Neutrophil (primary cell): ENCODE measurements at regions not wholly inside any gene's neighbourhood (a gene's known extent, or its start where the extent isn't known, plus 50 kb on each side); places are given as distances from the start of the nearest gene placed in this dataset.

Experiments
- H3K27ac ChIP-seq: fragments of 200-600 bp; sonication (generic); 2 replicates; pipeline ENCODE4 v1.5.1; 2016; ENCODE audit warnings: mild to moderate bottlenecking, moderate library complexity
- H3K27me3 ChIP-seq: fragments of 200-600 bp; sonication (generic); 2 replicates; pipeline ENCODE4 v1.6.0; 2016; ENCODE audit warnings: mild to moderate bottlenecking
- H3K36me3 ChIP-seq: fragments of 200-600 bp; sonication (generic); 2 replicates; pipeline ENCODE4 v1.5.1; 2017
- H3K4me1 ChIP-seq, 2 experiments: fragments of 200-600 bp in 1 of 2; sonication (generic) in 1 of 2; 1 replicate in 1 of 2; 2 replicates in 1 of 2; pipeline versions ENCODE4 v1.5.1 to v1.6.1; 2013 to 2016; ENCODE audit warnings: low read depth in 1 of 2, low read length in 1 of 2, mild to moderate bottlenecking in 1 of 2, moderate library complexity in 1 of 2; ENCODE audit not compliant: control insufficient read depth in 1 of 2, insufficient read depth in 1 of 2
- H3K4me3 ChIP-seq, 2 experiments: fragments of 200-600 bp in 1 of 2; sonication (generic) in 1 of 2; 1 replicate in 1 of 2; 2 replicates in 1 of 2; pipeline ENCODE4 v1.5.1; 2013 to 2016; ENCODE audit warnings: low read depth in 1 of 2, low read length in 1 of 2, mild to moderate bottlenecking in 1 of 2, moderate library complexity in 1 of 2
- H3K9me3 ChIP-seq: fragments of 200-600 bp; sonication (generic); 2 replicates; pipeline ENCODE4 v1.5.1; 2016
- CTCF ChIP-seq: fragments of 200-600 bp; sonication (generic); IDR thresholded peaks from 2 replicates; pipeline ENCODE4 v1.5.1; 2016; ENCODE audit warnings: antibody characterized with exemption

- no peak overlapping the region for H3K27ac ChIP-seq
- no peaks in the 10 kb centered on the region for H3K36me3 ChIP-seq
- no peaks in the 10 kb centered on the region for H3K4me1 ChIP-seq
- no peaks in the 10 kb centered on the region for H3K27me3 ChIP-seq
- no peak overlapping the region for H3K4me3 ChIP-seq
- no peaks in the 10 kb centered on the region for H3K9me3 ChIP-seq
- TF ChIP-seq CTCF = no peak
Observed at GRCh38 chr9:22682536-22682935, 235.9 kb downstream of the DMRTA1 start.

- H3K27ac ChIP-seq = no peak overlapping the region
Observed at GRCh38 chr9:22682961-22683699, 236.5 kb downstream of the DMRTA1 start.

DNA sequence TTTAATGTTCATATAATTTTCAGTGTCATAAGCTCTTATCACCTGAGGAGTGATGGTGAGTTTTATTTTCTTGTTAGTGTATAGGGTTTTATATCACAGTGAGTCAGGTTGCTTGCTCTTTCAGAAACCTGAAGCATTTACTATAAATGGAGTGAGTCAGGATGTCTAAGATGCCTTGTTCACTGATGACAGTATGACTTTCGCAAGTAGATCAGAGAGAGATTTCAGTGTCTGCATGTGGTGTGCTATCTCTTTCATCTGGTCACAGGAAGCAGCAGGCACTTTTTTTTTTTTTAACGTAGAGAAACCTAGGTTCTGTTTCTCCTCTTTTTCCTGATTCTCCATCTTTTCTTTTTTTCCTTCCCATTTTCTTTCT is 237.1 kb downstream of the DMRTA1 start:
- no peak for TF ChIP-seq CTCF
- H3K27ac ChIP-seq = no peak overlapping the region
- H3K4me1 ChIP-seq = no peaks in the 10 kb centered on the region
- H3K36me3 ChIP-seq = no peaks in the 10 kb centered on the region
- H3K27me3 ChIP-seq = no peaks in the 10 kb centered on the region
- no peak overlapping the region for H3K4me3 ChIP-seq
- no peaks in the 10 kb centered on the region for H3K9me3 ChIP-seq

More at GRCh38 chr9:22682961-22683699, 236.5 kb downstream of the DMRTA1 start:
- Histone ChIP-seq H3K4me3 (no peak overlapping the region), H3K27me3 (no peaks in the 10 kb centered on the region), H3K4me1 (no peaks in the 10 kb centered on the region), H3K9me3 (no peaks in the 10 kb centered on the region), H3K36me3 (no peaks in the 10 kb centered on the region)
- TF ChIP-seq CTCF = no peak

DNA sequence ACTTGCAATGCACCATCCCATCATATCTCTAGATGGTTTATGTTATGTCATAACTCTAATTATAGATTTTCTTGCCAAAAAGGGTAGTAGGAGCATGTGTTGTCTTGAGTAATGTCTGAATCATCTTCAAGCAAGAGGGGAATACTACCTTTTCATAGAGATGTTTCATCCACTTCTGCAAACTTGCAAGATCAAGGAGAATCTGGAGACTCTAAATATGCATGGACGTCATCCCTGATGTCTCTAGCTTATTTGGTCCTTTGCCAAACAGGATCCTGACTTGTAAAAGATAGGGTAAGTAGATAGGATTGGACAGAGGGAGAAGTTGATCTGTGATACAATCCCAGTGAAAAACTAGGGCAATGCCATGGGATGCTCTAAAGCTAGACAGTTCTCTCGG is 246.5 kb downstream of the DMRTA1 start:
- Histone ChIP-seq H3K4me1 (no peaks in the 10 kb centered on the region), H3K9me3 (no peaks in the 10 kb centered on the region), H3K4me3 (no peak overlapping the region), H3K27me3 (no peaks in the 10 kb centered on the region), H3K36me3 (no peaks in the 10 kb centered on the region), H3K27ac (no peak overlapping the region)
- no peak for TF ChIP-seq CTCF

- no peaks in the 10 kb centered on the region for H3K27me3 ChIP-seq
- H3K27ac ChIP-seq = no peak overlapping the region
- H3K9me3 ChIP-seq = no peaks in the 10 kb centered on the region
- no peak for TF ChIP-seq CTCF
- no peaks in the 10 kb centered on the region for H3K4me1 ChIP-seq
- no peaks in the 10 kb centered on the region for H3K36me3 ChIP-seq
- H3K4me3 ChIP-seq = no peak overlapping the region
Observed at GRCh38 chr9:22700171-22700570, 253.5 kb downstream of the DMRTA1 start.
